Smooth muscle cell (in vitro differentiated cells): ENCODE measurements at regions not wholly inside any gene's neighbourhood (a gene's known extent, or its start where the extent isn't known, plus 50 kb on each side); places are given as distances from the start of the nearest gene placed in this dataset.

Experiments
- DNase-seq: peaks from one replicate; lab custom pipeline; 2025; ENCODE audit not compliant: unreplicated experiment; lab: John Stamatoyannopoulos, UW
- H2AFZ ChIP-seq: fragments of 200-600 bp; sonication (generic); 2 replicates; pipeline ENCODE4 v1.6.0; 2016; ENCODE audit warnings: antibody characterized with exemption, low read depth, mild to moderate bottlenecking
- H3F3A ChIP-seq: fragments of 200-600 bp; sonication (generic); 2 replicates; pipeline ENCODE4 v1.6.0; 2017; ENCODE audit warnings: antibody characterized with exemption, low read depth
- H3K27ac ChIP-seq: fragments of 200-600 bp; sonication (generic); 2 replicates; pipeline ENCODE4 v1.5.1; 2016; ENCODE audit warnings: low read depth, mild to moderate bottlenecking
- H3K27me3 ChIP-seq: fragments of 200-600 bp; sonication (generic); 2 replicates; pipeline ENCODE4 v1.6.1; 2016; ENCODE audit warnings: low read depth, mild to moderate bottlenecking
- H3K36me3 ChIP-seq: fragments of 200-600 bp; sonication (generic); 2 replicates; pipeline ENCODE4 v1.5.1; 2016; ENCODE audit warnings: low read depth
- H3K4me1 ChIP-seq: fragments of 200-600 bp; sonication (generic); 2 replicates; pipeline ENCODE4 v1.5.1; 2016; ENCODE audit warnings: low read depth
- H3K4me2 ChIP-seq: fragments of 200-600 bp; sonication (generic); 2 replicates; pipeline ENCODE4 v1.6.0; 2016; ENCODE audit warnings: mild to moderate bottlenecking
- H3K4me3 ChIP-seq: fragments of 200-600 bp; sonication (generic); 2 replicates; pipeline ENCODE4 v1.5.1; 2016; ENCODE audit warnings: mild to moderate bottlenecking
- H3K79me2 ChIP-seq: fragments of 200-600 bp; sonication (generic); 2 replicates; pipeline ENCODE4 v1.6.0; 2016; ENCODE audit warnings: low read depth, mild to moderate bottlenecking
- H3K9ac ChIP-seq: fragments of 200-600 bp; sonication (generic); 2 replicates; pipeline ENCODE4 v1.6.0; 2016; ENCODE audit warnings: low read depth
- H3K9me3 ChIP-seq: fragments of 200-600 bp; sonication (generic); replicated peaks from 2 replicates; pipeline ENCODE4 v1.5.1; 2016; ENCODE audit warnings: low read depth
- H4K20me1 ChIP-seq: fragments of 200-600 bp; sonication (generic); 2 replicates; pipeline ENCODE4 v1.6.0; 2016; ENCODE audit warnings: low read depth
- CTCF ChIP-seq: fragments of 200-600 bp; sonication (generic); IDR thresholded peaks from 2 replicates; pipeline ENCODE4 v1.5.1; 2017; ENCODE audit warnings: borderline replicate concordance, mild to moderate bottlenecking, antibody characterized with exemption; ENCODE audit not compliant: insufficient read depth, poor library complexity, severe bottlenecking
- WGBS: methylation state at CpG from one replicate; pipeline ENCODE4 v1.1.7; 2016; ENCODE audit warnings: low lambda C conversion rate; 5-methylcytosine and 5-hydroxymethylcytosine counted together

- Histone ChIP-seq H3K27ac (no peak overlapping the region), H3K4me3 (no peak overlapping the region), H3K79me2 (no peaks in the 10 kb centered on the region), H3K36me3 (no peaks in the 10 kb centered on the region), H3K4me2 (no peak overlapping the region), H3K9ac (no peak overlapping the region), H4K20me1 (no peaks in the 10 kb centered on the region), H2AFZ (peak overlapping the region; percentile 52), H3K9me3 (no peaks in the 10 kb centered on the region), H3F3A (no peaks in the 10 kb centered on the region), H3K27me3 (no peaks in the 10 kb centered on the region), H3K4me1 (no peaks in the 10 kb centered on the region)
- 37% methylated on average over 25 of the region's 25 CpGs for WGBS
- TF ChIP-seq CTCF, result peak; percentile 84
- peak; percentile 14 for DNase-seq
Measured at GRCh38 chr13:24627090-24627714, 53.0 kb upstream of the ATP12A start.

- Histone ChIP-seq H3K79me2 (no peaks in the 10 kb centered on the region), H3K9me3 (no peaks in the 10 kb centered on the region), H3K4me2 (no peak overlapping the region), H2AFZ (no peak overlapping the region), H3K4me1 (no peaks in the 10 kb centered on the region), H3K27me3 (no peaks in the 10 kb centered on the region), H3K27ac (no peak overlapping the region), H3K36me3 (no peaks in the 10 kb centered on the region), H3K9ac (no peak overlapping the region), H3F3A (no peaks in the 10 kb centered on the region), H4K20me1 (no peaks in the 10 kb centered on the region), H3K4me3 (no peak overlapping the region)
- no peak for DNase-seq
- 86% methylated on average over 9 of the region's 9 CpGs for WGBS
- TF ChIP-seq CTCF, result no peak
Measured at GRCh38 chr13:24627946-24628345, 52.3 kb upstream of the ATP12A start.

- Histone ChIP-seq H3K4me2 (no peak overlapping the region), H3K4me3 (no peak overlapping the region), H4K20me1 (no peaks in the 10 kb centered on the region), H3K27me3 (no peaks in the 10 kb centered on the region), H3K9me3 (no peaks in the 10 kb centered on the region), H3K36me3 (no peaks in the 10 kb centered on the region), H3K9ac (no peak overlapping the region), H3K4me1 (no peaks in the 10 kb centered on the region), H2AFZ (no peak overlapping the region), H3F3A (no peaks in the 10 kb centered on the region), H3K27ac (no peak overlapping the region), H3K79me2 (no peaks in the 10 kb centered on the region)
- no peak for DNase-seq
- WGBS, result 94% methylated on average over 2 of the region's 2 CpGs
- TF ChIP-seq CTCF, result no peak
Measured at GRCh38 chr13:24629320-24629719, 50.9 kb upstream of the ATP12A start.

GRCh38 chr13:24630121-24630520 is 50.1 kb upstream of the ATP12A start:
- H3F3A ChIP-seq, result no peaks in the 10 kb centered on the region

More at GRCh38 chr13:24630121-24630520, 50.1 kb upstream of the ATP12A start:
- no peaks in the 10 kb centered on the region for H3K4me1 ChIP-seq
- DNase-seq, result no peak
- no peak overlapping the region for H3K9ac ChIP-seq
- no peak overlapping the region for H3K4me3 ChIP-seq
- no peaks in the 10 kb centered on the region for H3K9me3 ChIP-seq
- no peaks in the 10 kb centered on the region for H4K20me1 ChIP-seq
- H3K79me2 ChIP-seq, result no peaks in the 10 kb centered on the region
- no peak overlapping the region for H2AFZ ChIP-seq
- no peaks in the 10 kb centered on the region for H3K27me3 ChIP-seq
- 90% methylated on average over 6 of the region's 6 CpGs for WGBS
- no peaks in the 10 kb centered on the region for H3K36me3 ChIP-seq
- no peak overlapping the region for H3K27ac ChIP-seq
- no peak overlapping the region for H3K4me2 ChIP-seq
- TF ChIP-seq CTCF, result no peak
